HepG2 (cell line): ENCODE measurements at regions not wholly inside any gene's neighbourhood (a gene's known extent, or its start where the extent isn't known, plus 50 kb on each side); places are given as distances from the start of the nearest gene placed in this dataset.

Source experiments
- BCL3 ChIP-seq: sonication (generic); formaldehyde crosslinking; IDR thresholded peaks from 2 replicates; pipeline ENCODE4 v1.5.1; 2020; ENCODE audit warnings: mild to moderate bottlenecking, missing genetic modification reagents, moderate library complexity
- CENPT ChIP-seq: sonication (generic); formaldehyde crosslinking; IDR thresholded peaks from 2 replicates; pipeline ENCODE4 v1.8.0; 2022; ENCODE audit warnings: low read depth, mild to moderate bottlenecking, moderate library complexity, missing genetic modification reagents
- HMG20B ChIP-seq: conservative IDR thresholded peaks from 2 replicates; pipeline ENCODE4 v1.6.1; 2016; ENCODE audit warnings: missing genetic modification reagents, missing compliant biosample characterization
- JUND ChIP-seq: sonication (generic); formaldehyde crosslinking; IDR thresholded peaks from 2 replicates; pipeline ENCODE4 v1.8.0; 2022; ENCODE audit warnings: mild to moderate bottlenecking, missing genetic modification reagents
- MAFK ChIP-seq, 2 experiments: IDR thresholded peaks in 1 of 2; conservative IDR thresholded peaks in 1 of 2; 2 replicates each; pipeline ENCODE4 v1.6.1; 2011; ENCODE audit warnings: improper control_type of control experiment in 2 of 2, low read length in 2 of 2
- MEIS1 ChIP-seq: sonication (generic); formaldehyde crosslinking; IDR thresholded peaks from 2 replicates; pipeline ENCODE4 v1.9.0; 2021; ENCODE audit warnings: mild to moderate bottlenecking, missing genetic modification reagents, moderate library complexity, borderline replicate concordance
- MLXIP ChIP-seq: sonication (generic); formaldehyde crosslinking; IDR thresholded peaks from 2 replicates; pipeline ENCODE4 v1.9.0; 2021; ENCODE audit warnings: missing genetic modification reagents, borderline replicate concordance
- NFIC ChIP-seq: IDR thresholded peaks from 2 replicates; pipeline ENCODE4 v1.6.1; 2012; ENCODE audit warnings: mild to moderate bottlenecking, low read length, inconsistent platforms
- PRMT3 ChIP-seq: sonication (generic); formaldehyde crosslinking; IDR thresholded peaks from 2 replicates; pipeline ENCODE4 v1.8.1; 2022; ENCODE audit warnings: low read depth, mild to moderate bottlenecking, moderate library complexity, missing genetic modification reagents, borderline replicate concordance
- RXRA ChIP-seq: sonication (generic); formaldehyde crosslinking; IDR thresholded peaks from 2 replicates; pipeline ENCODE4 v1.5.1; 2020; ENCODE audit warnings: missing genetic modification reagents
- SIN3B ChIP-seq: fragments of 150-350 bp; IDR thresholded peaks from 2 replicates; pipeline ENCODE4 v1.6.1; 2014; ENCODE audit warnings: low read length
- SMARCC2 ChIP-seq: fragments of 450-650 bp; IDR thresholded peaks from 2 replicates; pipeline ENCODE4 v1.6.1; 2017; ENCODE audit warnings: antibody characterized with exemption, mild to moderate bottlenecking
- SOX13 ChIP-seq, 3 experiments: fragments of 450-650 bp in 1 of 3; sonication (generic) in 1 of 3; formaldehyde crosslinking in 1 of 3; IDR thresholded peaks in 2 of 3; conservative IDR thresholded peaks in 1 of 3; 2 replicates each; pipeline versions ENCODE4 v1.5.0 to v1.6.1; 2016 to 2020; ENCODE audit warnings: antibody characterized with exemption in 1 of 3, mild to moderate bottlenecking in 1 of 3, missing compliant biosample characterization in 1 of 3, missing genetic modification reagents in 1 of 3, moderate library complexity in 1 of 3
- SOX5 ChIP-seq: IDR thresholded peaks from 2 replicates; pipeline ENCODE4 v1.6.1; 2016; ENCODE audit warnings: borderline replicate concordance
- ZBTB20 ChIP-seq: sonication (generic); formaldehyde crosslinking; IDR thresholded peaks from 2 replicates; pipeline ENCODE4 v1.8.1; 2023; ENCODE audit warnings: missing genetic modification reagents, low read depth, mild to moderate bottlenecking, borderline replicate concordance
- ZNF546 ChIP-seq: sonication (generic); formaldehyde crosslinking; conservative IDR thresholded peaks from 2 replicates; pipeline ENCODE4 v1.8.1; 2023; ENCODE audit warnings: mild to moderate bottlenecking, missing genetic modification reagents
- ZNF607 ChIP-seq: sonication (generic); formaldehyde crosslinking; IDR thresholded peaks from 2 replicates; pipeline ENCODE4 v1.5.1; 2020; ENCODE audit warnings: missing genetic modification reagents, mild to moderate bottlenecking, borderline replicate concordance
- ZNF614 ChIP-seq: IDR thresholded peaks from 2 replicates; pipeline ENCODE4 v1.6.1; 2018; ENCODE audit warnings: missing biosample characterization, missing genetic modification reagents, inconsistent platforms, borderline replicate concordance
- ZNF660 ChIP-seq: sonication (generic); formaldehyde crosslinking; IDR thresholded peaks from 2 replicates; pipeline ENCODE4 v1.5.1; 2020; ENCODE audit warnings: mild to moderate bottlenecking, low read depth, missing genetic modification reagents, borderline replicate concordance
- ZNF780A ChIP-seq: sonication (generic); formaldehyde crosslinking; IDR thresholded peaks from 2 replicates; pipeline ENCODE4 v1.8.0; 2022; ENCODE audit warnings: mild to moderate bottlenecking, missing genetic modification reagents, moderate library complexity
- ZNF841 ChIP-seq: sonication (generic); formaldehyde crosslinking; IDR thresholded peaks from 2 replicates; pipeline ENCODE4 v1.8.1; 2023; ENCODE audit warnings: missing genetic modification reagents, borderline replicate concordance
- ZNF879 ChIP-seq: sonication (generic); formaldehyde crosslinking; IDR thresholded peaks from 2 replicates; pipeline ENCODE4 v1.8.1; 2023; ENCODE audit warnings: missing genetic modification reagents

GRCh38 chr9:91036826-91037510 is 235.3 kb downstream of the SYK start (continued):
- TF ChIP-seq BCL3 = peak; percentile 68
- no peak for TF ChIP-seq SMARCC2
- TF ChIP-seq SOX13 (IDR thresholded peaks at IDR 0.05) = no peak; the same call in 1 of the 2 replicates
- TF ChIP-seq SOX13 (CRISPR knock-in tag; conservative IDR thresholded peaks at IDR 0.05 in 1 of 2, IDR thresholded peaks at IDR 0.05 in 1 of 2) = peak in 1 of 2 experiments; percentile 91; a peak in 2 of 4 replicates
- no peak for TF ChIP-seq CENPT (CRISPR knock-in tag)
- TF ChIP-seq ZNF614 (CRISPR knock-in tag) = peak; percentile 85; the same call in 1 of the 2 replicates
- no peak for TF ChIP-seq MLXIP
- no peak for TF ChIP-seq ZNF879
- TF ChIP-seq SIN3B = no peak
- no peak for TF ChIP-seq ZNF546 (CRISPR knock-in tag)
- TF ChIP-seq ZNF841 = no peak
- TF ChIP-seq ZNF660 = no peak
- TF ChIP-seq ZBTB20 (CRISPR knock-in tag) = peak; percentile 90; the same call in 1 of the 2 replicates
- peak; percentile 80 for TF ChIP-seq JUND (CRISPR knock-in tag)
- peak; percentile 88; the same call in 1 of the 2 replicates for TF ChIP-seq PRMT3 (CRISPR knock-in tag)
- no peak; the same call in 1 of the 2 replicates for TF ChIP-seq HMG20B
- no peak for TF ChIP-seq NFIC
- peak; percentile 90 for TF ChIP-seq RXRA (CRISPR knock-in tag)
- peak; percentile 66; the same call in 1 of the 2 replicates for TF ChIP-seq ZNF607 (CRISPR knock-in tag)
- TF ChIP-seq SOX5 = peak; percentile 90
- TF ChIP-seq MAFK (conservative IDR thresholded peaks at IDR 0.05 in 1 of 2, IDR thresholded peaks at IDR 0.05 in 1 of 2; ENCODE audit: low read length in 2 of 2) = no peak
- peak; percentile 94 for TF ChIP-seq ZNF780A (CRISPR knock-in tag)
- peak; percentile 92; the same call in 1 of the 2 replicates for TF ChIP-seq MEIS1 (CRISPR knock-in tag)
